CD4-positive, alpha-beta T cell treated with Interleukin-17A for 4 hours (primary cell): ENCODE measurements at regions not wholly inside any gene's neighbourhood (a gene's known extent, or its start where the extent isn't known, plus 50 kb on each side); places are given as distances from the start of the nearest gene placed in this dataset.

Experiments
- DNase-seq: peaks from one replicate; pipeline ENCODE4 v3.0.0-alpha.2; 2020; ENCODE audit warnings: mixed read lengths

DNA sequence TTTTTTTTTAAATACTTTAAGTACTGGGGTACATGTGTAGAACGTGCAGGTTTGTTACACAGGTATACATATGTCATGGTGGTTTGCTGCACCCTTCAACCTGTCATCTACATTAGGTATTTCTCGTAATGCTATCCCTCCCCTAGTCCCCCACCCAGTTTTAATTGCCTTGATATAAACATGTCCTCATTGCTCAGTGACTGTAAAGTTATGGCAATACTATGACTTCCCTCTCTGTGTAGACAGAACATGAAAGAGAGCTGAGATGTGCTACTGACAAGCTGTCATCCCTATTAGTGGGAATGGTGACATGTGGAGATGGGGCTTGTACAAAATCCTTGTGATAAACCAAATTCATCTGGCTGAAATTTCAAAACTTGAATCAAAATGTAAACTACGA is 449.7 kb upstream of the TRIB2 start:
- no peak for DNase-seq

DNA sequence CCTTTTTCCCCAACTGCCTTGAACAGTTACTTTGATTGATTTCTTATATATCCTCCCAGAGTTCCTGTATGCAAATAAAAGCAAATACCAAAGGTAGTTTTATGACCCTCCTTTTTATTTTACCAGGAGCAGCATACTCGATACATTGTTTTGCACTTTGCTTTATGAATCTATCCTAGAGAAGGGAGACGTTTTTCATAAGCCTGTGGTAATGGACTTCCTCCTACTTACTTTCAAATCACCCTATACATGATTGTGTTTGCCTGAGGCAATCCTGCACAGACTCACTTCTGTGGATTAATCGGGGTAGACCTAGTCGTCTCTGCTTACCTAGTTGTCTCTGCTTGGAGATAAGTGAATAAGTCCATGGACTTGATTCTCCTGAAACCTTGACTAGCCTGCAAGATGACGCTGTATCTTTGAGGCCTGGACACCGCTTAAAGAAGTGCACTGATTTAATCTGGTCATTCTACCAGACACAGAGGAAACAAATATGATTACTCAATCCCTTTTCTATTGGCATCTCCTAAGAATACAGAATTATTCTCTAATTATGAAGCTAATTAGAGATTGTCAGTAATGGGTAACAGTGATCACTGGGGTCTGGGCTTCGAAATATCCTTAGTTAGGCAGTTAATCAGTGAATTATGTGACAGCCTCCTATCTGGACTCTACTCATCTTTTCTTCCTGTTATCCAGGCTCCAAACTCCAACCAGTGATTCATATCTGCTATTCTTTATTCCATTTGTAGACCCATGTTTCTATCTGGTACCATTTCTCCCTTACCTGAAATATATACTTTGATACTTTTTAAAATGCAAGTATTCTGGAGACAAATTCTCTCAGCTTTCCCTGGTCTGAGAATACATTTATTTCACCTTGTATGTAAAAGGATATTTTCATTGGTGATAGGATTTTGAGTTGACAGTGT is 447.4 kb upstream of the TRIB2 start:
- no peak for DNase-seq

DNA sequence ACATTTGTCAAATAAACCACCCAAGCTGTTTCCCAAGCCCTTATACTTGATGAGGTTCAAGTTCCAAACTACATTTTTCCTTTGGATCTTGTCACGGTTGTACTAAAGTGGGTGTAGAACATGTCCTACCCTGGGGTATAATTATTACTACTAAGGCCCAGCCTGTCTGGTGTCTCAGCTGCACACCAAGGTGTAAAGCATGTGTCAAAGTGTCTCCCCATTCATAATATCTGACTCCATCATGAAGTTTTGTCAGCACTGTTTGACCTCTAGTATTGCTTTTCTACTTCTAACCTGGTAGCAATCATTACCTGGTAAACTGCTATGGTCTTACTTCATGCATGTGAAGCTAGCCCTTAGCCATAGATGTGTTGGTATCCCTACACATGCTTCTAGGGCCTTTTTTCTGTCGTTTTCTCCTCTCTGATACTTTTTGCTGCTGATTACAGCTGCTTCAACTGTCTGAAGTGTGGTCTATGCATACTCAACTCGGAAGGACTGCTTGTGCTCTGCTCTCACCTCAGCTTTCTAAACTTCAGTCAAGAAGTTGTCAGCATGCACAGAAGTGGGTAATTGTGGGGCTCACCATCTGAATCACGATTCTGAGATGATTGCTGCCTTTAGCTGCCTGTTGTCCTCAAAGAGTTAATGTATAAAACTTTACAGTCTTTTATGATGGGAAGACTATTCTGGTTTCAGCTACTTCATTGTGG is 445.7 kb upstream of the TRIB2 start:
- no peak for DNase-seq

DNA sequence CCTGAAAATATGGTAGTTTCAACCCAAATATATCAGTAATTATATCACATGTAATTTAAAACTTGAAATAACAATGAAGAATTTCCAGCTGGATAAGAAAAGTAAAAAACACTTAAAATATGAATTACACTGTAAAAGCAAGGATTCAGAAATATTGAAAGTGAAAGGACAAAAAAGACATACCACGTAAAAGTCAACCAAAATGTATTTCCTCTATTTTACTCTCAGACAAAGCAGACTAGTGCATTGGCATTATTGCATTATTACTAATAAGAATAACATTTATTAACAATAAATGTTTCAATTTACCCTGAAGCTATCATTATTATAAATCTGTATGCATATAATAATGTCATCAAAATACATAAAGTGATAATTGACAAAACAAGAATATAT is 445.1 kb upstream of the TRIB2 start:
- DNase-seq: no peak

DNA sequence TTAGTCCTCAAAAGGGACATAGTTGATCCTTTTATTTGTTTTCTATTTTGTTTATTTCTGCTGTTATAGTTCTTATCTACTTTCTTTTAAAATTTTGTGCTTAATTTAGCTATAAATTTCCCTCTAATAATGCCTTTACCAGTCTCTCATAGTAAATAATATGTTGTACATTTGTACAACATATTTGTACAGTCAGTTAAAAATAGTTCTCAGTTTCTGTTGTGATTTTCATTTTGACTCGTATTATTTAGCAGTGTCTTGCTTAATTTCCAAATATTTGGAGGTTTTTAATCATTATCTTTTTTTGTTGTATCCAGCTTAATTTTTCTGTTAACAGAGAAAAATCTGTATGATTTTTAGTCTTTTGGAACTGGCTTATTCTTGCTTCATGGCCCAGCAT is 443.6 kb upstream of the TRIB2 start:
- no peak for DNase-seq

DNA sequence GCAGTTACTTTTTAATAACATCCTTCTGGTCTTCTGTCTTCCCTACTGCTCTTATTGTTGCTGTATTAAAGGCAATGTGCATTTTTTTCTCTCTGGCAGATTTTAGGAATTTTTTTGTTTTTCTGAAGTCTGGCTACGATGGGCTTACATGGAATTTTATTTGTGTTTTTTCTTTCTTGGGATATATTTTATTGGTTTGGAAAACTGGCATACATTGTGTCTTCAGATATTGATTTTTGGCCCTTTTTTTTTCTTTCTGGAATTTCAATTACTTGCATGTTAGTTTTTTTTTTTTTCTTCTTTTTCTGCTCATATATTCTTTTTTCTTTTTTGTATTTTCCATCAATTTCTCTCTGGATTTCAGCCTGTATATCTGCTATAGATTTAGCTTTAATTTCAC is 442.1 kb upstream of the TRIB2 start:
- DNase-seq: no peak

DNA sequence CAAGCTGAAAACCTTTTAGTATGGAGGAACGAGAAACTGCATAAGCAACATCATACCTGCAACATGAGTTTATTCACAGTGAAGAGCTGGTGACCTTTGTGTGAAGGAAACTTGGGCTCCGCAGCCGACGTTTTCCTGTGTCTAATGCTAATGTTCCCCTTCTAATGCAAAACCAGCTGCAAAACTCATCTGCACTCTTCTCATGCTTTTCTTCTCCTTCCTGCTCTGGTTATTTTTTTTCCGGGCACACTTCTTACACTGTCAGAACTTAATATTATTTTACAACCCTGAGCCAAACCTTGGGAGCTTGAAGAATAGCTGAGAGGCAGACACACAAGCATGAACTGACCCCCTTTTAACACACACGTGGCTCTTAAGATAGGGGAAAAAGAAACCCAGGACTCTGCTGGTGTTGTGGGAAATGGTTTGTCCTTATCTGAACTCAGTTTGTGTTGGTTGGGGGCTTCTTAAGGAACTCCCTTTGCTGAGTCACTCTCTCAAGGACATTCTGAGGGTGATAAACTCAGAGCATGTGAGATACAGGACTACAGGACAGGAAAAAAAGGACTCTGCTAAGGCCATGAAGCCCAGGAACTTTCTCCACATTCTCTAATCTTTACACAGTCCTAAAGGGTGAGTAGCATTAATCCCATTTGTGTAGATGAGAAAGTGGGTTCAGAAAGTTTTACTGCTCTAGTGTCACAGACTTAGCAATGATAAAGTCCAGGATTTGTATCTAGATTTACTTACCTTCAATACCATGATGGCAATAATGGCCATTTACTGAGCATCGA is 439.3 kb upstream of the TRIB2 start:
- DNase-seq: peak; percentile 16

DNA sequence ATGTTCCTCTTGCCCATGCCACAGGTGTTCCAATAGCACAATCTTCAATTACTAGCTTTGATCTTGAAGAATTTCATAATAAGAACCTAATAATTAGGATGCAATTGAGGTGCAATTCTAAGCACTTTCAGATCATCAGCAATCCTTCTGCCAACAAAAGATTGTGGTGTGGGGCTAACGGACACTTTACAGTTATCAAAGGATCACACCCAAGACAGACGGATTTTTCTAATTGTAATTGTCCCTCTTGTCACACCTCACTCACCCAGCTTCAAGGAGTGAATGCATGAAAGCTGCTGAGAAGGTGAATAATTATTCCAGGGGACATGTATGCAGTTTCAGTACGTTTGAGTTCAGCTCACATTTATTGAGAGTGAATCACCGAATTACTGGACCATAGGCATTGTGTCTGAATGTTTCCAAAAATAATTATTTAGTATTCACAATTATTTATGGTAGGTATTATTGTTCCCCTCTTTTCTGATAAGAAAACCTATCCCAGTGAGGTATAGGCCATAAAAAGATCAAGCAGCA is 438.5 kb upstream of the TRIB2 start:
- DNase-seq: no peak

DNA sequence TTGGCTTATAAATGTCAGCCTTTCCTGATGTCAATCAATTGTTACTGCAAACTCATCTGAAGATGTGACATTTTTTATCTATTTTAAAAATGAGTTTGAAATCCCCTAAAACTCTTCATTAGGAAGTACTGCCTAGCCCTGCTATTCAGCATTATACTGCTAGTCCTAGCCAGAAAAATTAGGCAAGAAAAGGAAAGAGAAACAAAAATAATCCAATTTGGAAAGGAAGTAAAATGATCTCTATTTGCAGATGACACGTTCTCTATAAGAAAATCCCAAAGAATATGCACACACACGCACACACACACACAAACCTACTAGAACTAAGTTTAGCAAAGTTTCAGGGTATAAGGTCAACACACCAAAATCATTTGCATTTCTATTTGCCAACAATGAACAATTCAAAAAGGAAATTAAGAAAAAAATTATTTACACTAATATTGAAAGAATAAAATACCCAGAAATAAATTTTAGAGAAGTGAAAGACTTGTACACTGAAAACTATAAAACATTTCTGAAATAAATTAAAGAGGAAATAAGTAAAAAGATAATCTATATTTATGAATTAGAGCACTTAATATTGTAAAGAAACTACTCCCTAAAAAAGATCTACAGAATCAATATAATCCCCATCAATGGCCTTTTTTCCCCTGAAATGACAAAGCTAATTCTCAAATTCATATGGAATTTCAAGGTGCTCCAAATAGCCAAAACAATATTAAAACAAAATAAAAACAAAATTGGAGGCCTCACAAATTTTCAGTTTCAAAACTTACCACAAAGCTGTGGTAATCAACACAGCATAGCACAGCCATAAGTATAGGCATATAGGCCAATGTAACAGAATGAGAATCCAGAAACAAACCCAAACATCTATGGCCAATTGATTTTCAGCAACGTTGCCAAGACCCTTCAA is 433.7 kb upstream of the TRIB2 start:
- no peak for DNase-seq

DNA sequence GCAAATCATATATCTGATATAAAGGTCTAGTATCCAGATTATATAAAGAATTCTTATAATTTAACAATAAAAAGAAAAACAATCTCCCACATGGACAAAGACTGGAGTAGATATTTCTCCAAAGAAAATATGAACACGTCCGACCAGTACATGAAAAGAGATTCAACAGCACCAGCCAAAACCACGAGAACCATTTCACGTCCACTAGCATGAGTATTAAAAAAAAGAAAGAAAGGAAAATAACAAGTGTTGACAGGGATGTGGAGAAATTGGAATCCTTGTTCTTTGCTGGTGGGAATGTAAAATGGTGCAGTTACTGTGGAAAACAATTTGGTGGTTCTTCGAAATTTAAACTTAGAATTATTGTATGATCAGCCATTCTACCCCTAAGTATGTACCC is 432.7 kb upstream of the TRIB2 start:
- no peak for DNase-seq

DNA sequence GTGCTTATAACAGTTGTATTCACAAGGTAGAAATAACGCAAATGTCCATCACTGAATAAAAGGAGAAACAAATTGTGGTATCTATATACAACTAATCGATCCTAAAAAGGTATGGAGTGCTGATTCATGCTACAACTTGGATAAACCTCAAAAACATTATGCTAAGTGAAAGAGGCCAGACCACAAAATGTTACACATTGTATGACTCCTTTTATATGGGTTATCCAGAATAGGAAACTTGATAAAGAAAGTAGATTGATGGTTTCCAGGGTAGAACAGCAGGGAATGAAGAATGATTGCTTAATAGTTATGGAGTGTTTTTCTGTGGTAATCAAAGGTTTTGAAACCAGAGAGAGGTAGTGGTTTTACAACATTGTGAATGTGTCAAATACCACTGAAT is 432.2 kb upstream of the TRIB2 start:
- DNase-seq: no peak

DNA sequence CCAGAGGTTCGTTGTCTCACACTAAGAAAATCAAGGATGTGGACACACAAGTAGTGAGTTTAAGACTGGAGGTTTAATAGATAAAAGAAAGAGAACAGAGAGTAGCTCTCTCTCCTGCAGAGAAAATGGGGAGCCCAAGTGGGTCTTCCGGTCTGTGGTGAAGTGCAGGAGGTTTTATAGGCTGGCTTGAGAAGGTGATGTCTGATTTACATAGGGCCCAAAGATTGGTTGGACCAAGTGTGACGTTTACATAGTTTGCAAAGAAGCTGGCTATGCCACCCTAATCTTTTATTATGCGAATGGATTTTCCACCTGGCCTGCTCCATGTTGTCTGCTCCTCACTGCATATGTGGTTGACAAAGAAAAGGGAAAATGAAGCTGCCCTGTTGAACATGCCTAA is 430.4 kb upstream of the TRIB2 start:
- no peak for DNase-seq

DNA sequence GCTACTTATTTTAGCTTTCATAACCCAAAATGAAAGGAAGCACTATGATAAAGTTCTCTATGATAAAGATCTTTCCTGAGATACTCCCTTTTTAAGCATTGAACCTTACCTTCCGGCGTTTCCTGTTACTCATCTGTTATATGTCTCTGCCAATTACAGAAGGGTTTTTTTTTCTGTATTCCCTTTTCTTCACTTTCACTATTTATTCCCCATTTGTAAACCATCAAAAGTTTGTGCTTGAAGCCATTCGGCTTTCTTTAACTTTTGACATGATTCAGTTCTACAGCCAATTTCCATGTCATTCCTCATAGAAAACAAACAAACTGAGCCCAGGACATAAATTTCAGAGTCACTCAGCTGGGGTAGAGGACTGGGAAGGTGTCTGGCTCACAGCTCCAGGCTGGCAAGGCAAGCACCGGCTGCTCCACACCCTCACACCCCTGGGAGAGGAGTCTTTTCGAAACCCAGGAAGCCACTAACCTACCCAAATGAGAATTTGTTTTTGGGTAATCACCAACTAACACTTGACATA is 429.4 kb upstream of the TRIB2 start:
- no peak for DNase-seq

DNA sequence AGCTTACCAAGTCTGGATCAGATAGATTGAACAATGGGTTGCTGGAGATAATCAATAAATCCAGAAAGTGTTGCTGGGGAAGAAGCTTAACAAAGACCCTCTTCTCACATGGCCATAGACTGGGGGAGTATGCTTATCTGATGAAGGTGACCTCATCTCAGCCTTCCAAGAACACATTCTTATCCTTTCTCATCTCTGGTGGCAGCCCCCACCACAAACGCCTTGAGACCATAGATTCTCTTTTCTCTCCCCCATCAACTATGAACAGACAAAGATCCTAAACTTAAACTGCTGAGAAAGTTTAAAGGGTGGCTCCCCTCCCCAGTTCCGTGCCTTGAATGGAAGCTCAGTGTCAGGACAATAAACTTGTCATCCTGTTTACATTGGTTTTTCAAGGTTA is 428.7 kb upstream of the TRIB2 start:
- no peak for DNase-seq

DNA sequence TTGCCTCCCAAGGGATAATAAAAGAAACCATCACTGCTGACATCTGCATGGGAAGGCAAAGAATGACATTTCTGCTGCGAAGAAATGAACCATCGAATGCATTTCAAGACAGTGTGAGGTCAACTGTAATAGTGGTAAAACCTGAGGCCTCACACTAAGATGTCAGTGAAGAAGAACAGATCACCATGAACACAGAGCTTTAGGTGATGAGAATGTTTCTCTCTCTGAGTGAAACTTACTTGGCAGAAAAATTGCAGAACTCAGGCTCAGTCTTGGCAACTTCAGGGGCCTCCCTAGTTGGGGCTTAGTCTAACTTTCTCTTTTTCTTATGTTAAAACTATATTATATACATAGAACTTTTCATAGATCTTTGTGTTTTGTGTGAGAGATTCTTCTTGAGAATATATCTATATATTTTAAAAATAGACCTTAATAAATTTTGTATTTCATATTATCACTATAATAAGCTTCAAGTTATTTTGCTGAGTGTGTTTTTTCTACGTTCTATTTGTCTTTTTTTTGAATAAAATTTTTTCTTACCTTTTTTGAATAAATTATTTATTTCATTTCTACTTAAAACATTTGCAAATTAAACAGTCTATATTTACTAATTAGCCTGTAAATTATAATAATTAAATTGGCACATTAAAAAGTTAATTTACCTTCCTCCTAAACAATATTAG is 427.5 kb upstream of the TRIB2 start:
- DNase-seq: no peak

DNA sequence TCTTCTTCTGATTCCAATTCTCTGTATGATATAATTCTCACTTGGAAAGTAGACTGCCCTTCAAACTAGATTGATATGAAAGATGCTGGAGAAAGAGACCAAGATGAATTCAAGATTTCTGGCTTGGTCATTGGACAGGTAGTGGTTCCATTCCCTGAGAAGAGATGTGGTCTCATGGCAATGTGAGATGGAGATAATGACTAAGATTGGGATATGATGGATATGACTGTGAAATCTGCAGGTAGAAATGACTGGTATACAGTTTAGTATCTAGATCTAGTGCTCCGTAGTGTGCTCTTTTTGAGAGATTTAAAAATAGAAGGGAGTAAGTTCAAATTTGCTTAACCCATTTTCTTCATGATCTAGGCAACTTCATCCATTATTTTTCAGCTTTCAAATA is 425.4 kb upstream of the TRIB2 start:
- DNase-seq: no peak

DNA sequence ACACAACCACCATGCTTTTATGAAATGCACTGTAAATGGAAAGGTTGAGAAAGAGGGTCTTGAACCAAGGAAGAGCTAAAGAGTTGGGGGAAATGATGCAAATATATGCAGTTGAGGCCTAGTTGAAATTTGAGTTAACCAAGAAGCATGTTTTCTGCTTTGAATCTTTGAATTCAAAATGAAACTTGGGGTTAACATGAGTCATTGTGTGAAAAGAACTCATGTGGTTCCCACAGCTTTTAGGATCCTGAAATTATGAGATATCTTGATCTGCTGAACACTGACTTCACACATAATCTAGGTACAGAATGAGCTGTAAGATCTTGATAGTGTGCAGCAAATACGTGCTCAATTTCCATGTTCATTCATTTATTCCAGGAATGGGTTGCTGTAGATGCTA is 422.9 kb upstream of the TRIB2 start:
- no peak for DNase-seq

DNA sequence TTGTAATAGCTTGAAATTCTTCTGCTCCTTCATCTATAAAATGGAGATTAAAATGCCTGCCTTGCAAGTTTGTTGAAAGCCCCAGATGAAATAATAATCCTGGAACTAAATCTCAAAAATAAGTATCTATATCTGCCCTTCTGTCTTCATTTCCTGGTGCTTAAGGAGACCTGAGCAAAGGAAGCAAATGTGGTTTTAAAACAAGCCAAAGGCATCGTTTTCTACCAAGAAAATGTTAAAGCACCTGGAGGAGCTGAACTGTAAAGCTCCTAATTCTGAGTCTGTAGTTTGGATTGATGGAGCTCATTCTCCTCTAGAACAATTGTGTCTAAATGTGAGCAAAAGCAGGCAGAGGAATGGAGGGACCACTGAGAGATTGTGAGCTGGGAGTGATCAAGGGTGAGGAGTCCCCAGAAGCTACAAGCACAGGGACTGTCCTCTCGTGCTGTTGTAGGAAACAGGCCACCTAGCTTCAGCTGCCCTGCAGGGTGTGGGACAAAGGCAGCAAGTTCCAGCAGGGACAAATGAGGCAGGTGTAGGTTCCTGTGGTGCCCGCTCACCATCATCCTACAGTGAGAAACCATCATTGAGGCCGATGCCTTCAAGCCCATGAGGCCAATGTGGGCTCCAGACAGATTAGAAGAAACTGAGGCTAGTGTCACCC is 420.7 kb upstream of the TRIB2 start:
- no peak for DNase-seq

DNA sequence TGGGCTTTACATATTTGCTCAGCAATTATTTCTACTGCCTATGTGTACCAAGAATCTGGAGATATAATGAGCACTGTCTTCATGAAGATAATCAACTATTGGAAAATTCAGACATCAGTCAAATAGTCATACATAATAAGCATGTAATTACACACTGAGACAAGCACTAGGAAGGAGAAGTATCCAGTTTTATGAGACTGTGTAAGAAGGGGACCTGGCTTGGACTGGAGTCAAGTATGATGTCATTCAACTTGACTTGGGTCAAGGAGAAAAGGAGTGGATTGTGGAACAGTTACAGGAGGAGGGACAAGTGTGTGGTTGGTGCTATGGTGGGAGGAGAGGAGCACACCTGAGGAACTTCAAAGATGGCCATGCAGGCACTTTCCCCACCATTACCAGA is 419.8 kb upstream of the TRIB2 start:
- no peak for DNase-seq

DNA sequence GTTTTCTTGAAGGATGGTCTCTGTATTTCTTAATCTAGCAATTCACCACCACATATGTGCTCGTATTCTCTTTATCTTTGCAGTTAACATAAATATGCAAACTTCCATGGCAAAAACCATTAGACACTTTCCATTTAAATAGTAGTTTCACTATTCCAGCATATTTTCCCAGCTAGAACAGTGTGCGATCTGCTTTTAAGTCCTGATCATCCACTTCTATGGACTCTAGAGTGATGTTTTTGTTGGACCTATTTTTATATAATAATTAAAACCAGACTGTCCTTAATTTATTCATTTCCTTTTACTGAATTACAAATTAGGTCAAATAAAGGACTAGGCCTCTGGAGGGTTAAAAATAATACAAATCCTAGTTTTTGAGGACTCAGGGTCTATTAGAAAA is 418.4 kb upstream of the TRIB2 start:
- no peak for DNase-seq

DNA sequence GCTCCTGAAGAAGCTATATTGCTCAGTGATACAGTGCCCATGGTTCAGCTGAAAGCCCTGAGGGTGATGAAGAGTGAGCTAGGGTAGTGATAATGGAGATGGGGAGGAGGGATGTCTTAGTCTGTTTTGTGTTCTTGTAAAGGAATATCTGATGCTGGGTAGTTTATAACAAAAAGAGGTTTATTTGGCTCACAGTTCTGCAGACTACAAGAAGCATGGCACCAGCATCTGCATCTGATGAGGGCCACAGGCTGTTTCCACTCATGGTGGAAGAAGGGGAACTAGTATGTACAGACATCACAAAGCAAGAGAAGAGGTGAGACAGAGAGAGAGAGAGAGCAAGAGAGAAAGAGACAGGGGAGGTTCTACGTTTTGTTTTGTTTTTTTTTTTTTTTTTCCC is 417.3 kb upstream of the TRIB2 start:
- no peak for DNase-seq
